HG02763 (cell line): ENCODE measurements at regions not wholly inside any gene's neighbourhood (a gene's known extent, or its start where the extent isn't known, plus 50 kb on each side); places are given as distances from the start of the nearest gene placed in this dataset.

ENCODE experiments used
- ATAC-seq: cut with Tn5 transposase; IDR thresholded peaks from one replicate; pipeline ENCODE4 v1.9.1; 2021; ENCODE audit warnings: mild to moderate bottlenecking, moderate library complexity; ENCODE audit not compliant: unreplicated experiment

GRCh38 chr1:38097284-38097898 lies 50.8 kb upstream of the POU3F1 start:
- ATAC-seq = no peak
